SK-N-SH treated with all-trans-retinoic acid at 6 μM for 48 hours (cell line): ENCODE measurements at regions not wholly inside any gene's neighbourhood (a gene's known extent, or its start where the extent isn't known, plus 50 kb on each side); places are given as distances from the start of the nearest gene placed in this dataset.

Source experiments
- ESRRG ChIP-seq: fragments of 250-450 bp; sonication (Bioruptor Pico); IDR thresholded peaks from 2 replicates; pipeline ENCODE4 v1.6.1; 2021; ENCODE audit warnings: mild to moderate bottlenecking
- POU6F1 ChIP-seq: fragments of 250-450 bp; sonication (Bioruptor Pico); IDR thresholded peaks from 2 replicates; pipeline ENCODE4 v1.8.0; 2021; ENCODE audit warnings: low read depth, mild to moderate bottlenecking, moderate library complexity, borderline replicate concordance
- ZNF565 ChIP-seq: fragments of 450-650 bp; formaldehyde crosslinking; conservative IDR thresholded peaks from 2 replicates; pipeline ENCODE4 v1.5.0; 2020; ENCODE audit warnings: low read depth, mild to moderate bottlenecking, moderate library complexity

GRCh38 chr11:104443387-104443786 is 279.4 kb upstream of the PDGFD start:
- TF ChIP-seq ESRRG (CRISPR knock-in tag) (no peak), POU6F1 (no peak), ZNF565 (CRISPR knock-in tag) (no peak)
